Stimulated activated naive B cell treated with anti-CD40 and anti-IgM and Interleukin-4, amounts not matched to agents 10 μg/mL and 1 μg/mL and 100 μg/mL, for 72 hours (primary cell): ENCODE measurements at regions not wholly inside any gene's neighbourhood (a gene's known extent, or its start where the extent isn't known, plus 50 kb on each side); places are given as distances from the start of the nearest gene placed in this dataset.

Experiments
- ATAC-seq, 2 donors: fragments of 150-1000 bp; cut with Tn5 transposase; replicated peaks; 2 replicates each; pipeline ENCODE4 v1.10.0; 2021; ENCODE audit warnings: moderate library complexity in 1 of 2
- DNase-seq: peaks from one replicate; pipeline ENCODE4 v3.0.0; 2021
- H3K27ac Mint-ChIP-seq: one replicate; pipeline ENCODE4 v1.8.0; 2022; ENCODE audit warnings: mild to moderate bottlenecking, mixed read lengths
- H3K27me3 Mint-ChIP-seq, 2 donors: one replicate each; pipeline ENCODE4 v1.8.0; 2022; ENCODE audit warnings: mixed read lengths in 2 of 2
- H3K36me3 Mint-ChIP-seq, 2 donors: one replicate each; pipeline ENCODE4 v1.8.0; 2022; ENCODE audit warnings: mixed read lengths in 2 of 2, mild to moderate bottlenecking in 1 of 2
- H3K4me1 Mint-ChIP-seq, 2 donors: one replicate each; pipeline ENCODE4 v1.8.0; 2022; ENCODE audit warnings: mixed read lengths in 2 of 2, mild to moderate bottlenecking in 1 of 2
- H3K4me3 Mint-ChIP-seq, 2 donors: one replicate each; pipeline ENCODE4 v1.8.0; 2022; ENCODE audit warnings: mild to moderate bottlenecking in 2 of 2, mixed read lengths in 2 of 2, moderate library complexity in 1 of 2
- H3K9me3 Mint-ChIP-seq, 2 donors: one replicate each; pipeline ENCODE4 v1.8.0; 2022; ENCODE audit warnings: mixed read lengths in 2 of 2, mild to moderate bottlenecking in 1 of 2

DNA sequence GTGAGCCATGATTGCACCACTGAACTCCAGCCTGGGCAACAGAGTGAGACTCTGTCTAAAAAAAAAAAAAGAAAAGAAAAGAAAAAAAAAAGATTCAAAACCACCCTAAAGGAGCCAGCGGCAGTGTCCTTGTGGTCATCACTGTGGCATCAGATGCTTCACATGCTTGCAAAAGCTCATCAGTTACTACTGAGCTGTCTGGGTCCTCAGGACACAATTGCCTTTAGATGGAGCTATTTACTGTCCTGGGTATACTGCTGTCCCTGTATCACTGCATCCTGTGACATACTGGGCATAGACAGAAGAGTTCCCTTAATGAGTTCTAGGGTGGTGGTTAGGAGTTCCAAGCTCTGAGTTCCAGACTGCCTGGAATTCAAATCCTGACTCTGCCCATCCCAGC lies 85.8 kb downstream of the LINGO1 start:
- H3K4me3 Mint-ChIP-seq, result no peak overlapping the region
- no peak overlapping the region for H3K27ac Mint-ChIP-seq
- peaks cover 0 to 3% of the 10 kb centered on the region in 2 donors for H3K9me3 Mint-ChIP-seq
- peaks cover 0 to 3% of the 10 kb centered on the region in 2 donors for H3K36me3 Mint-ChIP-seq
- H3K4me1 Mint-ChIP-seq, result peaks cover 21 to 28% of the 10 kb centered on the region in 2 donors
- no peak for DNase-seq
- peaks cover 0 to 4% of the 10 kb centered on the region in 2 donors for H3K27me3 Mint-ChIP-seq
- no peak for ATAC-seq

DNA sequence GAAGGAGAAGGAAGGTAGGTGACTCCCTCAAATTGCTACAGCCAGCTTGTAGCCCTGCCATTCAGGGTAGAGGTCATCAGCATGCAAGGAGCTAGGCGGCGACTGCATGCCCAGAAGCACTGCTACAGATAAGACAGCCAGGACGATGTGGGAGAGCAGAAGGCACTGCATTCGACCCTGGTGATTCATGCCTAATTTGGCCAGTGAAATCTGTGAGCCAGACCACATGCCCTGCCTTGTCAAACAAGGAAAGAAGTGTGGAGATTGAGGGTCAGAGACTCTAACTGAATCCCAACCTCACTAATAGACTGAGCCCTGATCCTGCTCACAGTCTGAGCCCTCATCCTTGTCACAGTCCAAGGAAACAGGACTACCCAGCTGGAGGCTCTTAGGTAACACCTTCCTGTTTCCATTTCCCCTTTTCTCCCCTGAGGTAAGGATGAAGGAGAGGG lies 86.6 kb downstream of the LINGO1 start:
- Mint-ChIP-seq H3K9me3 (peaks cover 0 to 3% of the 10 kb centered on the region in 2 donors), H3K36me3 (peaks cover 0 to 3% of the 10 kb centered on the region in 2 donors), H3K27ac (no peak overlapping the region), H3K27me3 (peaks cover 0 to 4% of the 10 kb centered on the region in 2 donors), H3K4me1 (peaks cover 25 to 28% of the 10 kb centered on the region in 2 donors), H3K4me3 (no peak overlapping the region)
- no peak for ATAC-seq
- no peak for DNase-seq

DNA sequence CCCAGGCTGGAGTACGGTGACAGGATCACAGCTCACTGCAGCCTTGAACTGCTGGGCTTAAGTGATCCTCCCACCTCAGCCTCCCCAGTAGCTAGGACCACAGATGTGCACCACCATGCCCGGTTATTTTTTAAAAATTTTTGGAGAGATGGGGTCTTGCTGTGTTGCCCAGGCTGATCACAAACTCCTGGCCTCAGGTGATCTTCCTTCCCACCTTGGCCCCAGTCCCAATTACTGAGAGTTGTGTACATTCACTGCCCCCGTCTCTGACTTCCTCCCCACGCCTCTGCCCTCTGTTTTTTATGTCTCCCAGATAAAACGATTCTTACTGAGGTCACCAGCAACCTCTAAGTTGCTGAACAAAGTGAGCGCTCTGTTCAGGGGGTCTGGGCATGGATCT lies 87.7 kb downstream of the LINGO1 start:
- no peak for ATAC-seq
- no peak for DNase-seq
- peaks cover 0 to 3% of the 10 kb centered on the region in 2 donors for H3K9me3 Mint-ChIP-seq
- peaks cover 33 to 36% of the 10 kb centered on the region in 2 donors for H3K4me1 Mint-ChIP-seq
- H3K36me3 Mint-ChIP-seq, result peaks cover 0 to 3% of the 10 kb centered on the region in 2 donors
- peak overlapping the region; percentile 27 for H3K27ac Mint-ChIP-seq
- no peak overlapping the region for H3K4me3 Mint-ChIP-seq
- H3K27me3 Mint-ChIP-seq, result peaks cover 0 to 4% of the 10 kb centered on the region in 2 donors

DNA sequence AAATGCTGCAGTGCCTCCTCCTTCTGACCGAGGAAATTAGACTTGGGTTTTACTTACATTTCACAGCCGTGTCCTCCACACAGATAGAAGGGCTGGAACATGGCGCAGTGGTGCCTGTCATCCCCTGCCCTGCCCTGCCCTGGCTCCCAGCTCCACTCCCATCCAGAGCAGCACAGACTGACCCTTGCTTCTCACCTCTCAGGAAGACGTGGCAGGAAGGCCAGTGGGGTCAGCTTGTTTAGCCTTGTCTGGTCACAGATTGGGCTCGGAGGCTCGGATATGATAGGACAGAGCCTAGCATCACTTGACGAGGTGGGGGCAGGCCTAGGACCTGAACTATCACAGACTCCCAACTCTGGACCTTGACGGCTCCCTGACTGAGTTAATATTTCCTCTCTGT lies 88.5 kb downstream of the LINGO1 start:
- H3K9me3 Mint-ChIP-seq, result peaks cover 0 to 3% of the 10 kb centered on the region in 2 donors
- H3K4me3 Mint-ChIP-seq, result no peak overlapping the region
- DNase-seq (no peak), ATAC-seq (no peak)
- H3K4me1 Mint-ChIP-seq, result peaks cover 37 to 43% of the 10 kb centered on the region in 2 donors
- peaks cover 0 to 4% of the 10 kb centered on the region in 2 donors for H3K27me3 Mint-ChIP-seq
- H3K27ac Mint-ChIP-seq, result no peak overlapping the region
- peaks cover 0 to 3% of the 10 kb centered on the region in 2 donors for H3K36me3 Mint-ChIP-seq

DNA sequence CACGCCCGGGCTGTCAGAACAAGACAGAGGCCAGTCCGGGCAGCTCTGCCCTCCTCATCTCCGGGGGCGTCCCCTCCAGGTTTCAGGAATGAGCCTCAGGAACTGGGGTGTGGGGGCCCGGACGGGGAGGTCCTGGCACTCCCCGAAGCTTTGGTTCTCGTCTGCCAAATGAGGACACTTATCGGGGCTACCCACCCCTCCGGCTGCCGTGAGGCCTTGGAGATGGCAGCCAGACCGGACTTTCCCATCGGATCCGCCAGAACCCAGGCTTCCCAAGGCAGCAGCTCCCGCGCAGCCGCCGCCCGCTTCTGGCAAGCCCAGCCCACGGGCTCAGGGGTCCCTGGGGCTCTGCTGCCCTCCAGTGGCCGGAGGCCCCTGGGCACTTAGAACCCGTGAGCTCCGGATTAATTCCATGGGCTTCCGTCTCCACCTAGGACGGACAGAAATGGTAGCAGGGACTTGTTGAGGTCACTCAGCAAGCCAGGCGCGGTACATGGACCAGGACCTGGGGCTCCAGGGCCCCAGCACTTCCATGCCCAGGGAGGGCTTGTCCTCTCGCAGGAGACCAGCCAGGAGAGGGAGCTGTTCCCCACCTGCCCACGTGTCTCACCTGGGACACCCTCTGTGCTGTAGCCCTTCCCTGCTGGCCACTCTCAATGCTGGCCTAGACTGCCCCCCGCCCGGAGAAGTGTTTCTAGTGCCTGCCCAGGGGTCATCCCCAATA lies 89.4 kb downstream of the LINGO1 start:
- H3K27me3 Mint-ChIP-seq, result peaks cover 0 to 4% of the 10 kb centered on the region in 2 donors
- peaks cover 3% of the 10 kb centered on the region in 2 donors for H3K36me3 Mint-ChIP-seq
- peak overlapping the region; percentile 86 for H3K4me3 Mint-ChIP-seq
- peaks cover 37 to 43% of the 10 kb centered on the region in 2 donors for H3K4me1 Mint-ChIP-seq
- H3K9me3 Mint-ChIP-seq, result peaks cover 0 to 3% of the 10 kb centered on the region in 2 donors
- peak overlapping the region; percentile 87 for H3K27ac Mint-ChIP-seq
- ATAC-seq (peak; percentile 93 to 94), DNase-seq (peak; percentile 69)

DNA sequence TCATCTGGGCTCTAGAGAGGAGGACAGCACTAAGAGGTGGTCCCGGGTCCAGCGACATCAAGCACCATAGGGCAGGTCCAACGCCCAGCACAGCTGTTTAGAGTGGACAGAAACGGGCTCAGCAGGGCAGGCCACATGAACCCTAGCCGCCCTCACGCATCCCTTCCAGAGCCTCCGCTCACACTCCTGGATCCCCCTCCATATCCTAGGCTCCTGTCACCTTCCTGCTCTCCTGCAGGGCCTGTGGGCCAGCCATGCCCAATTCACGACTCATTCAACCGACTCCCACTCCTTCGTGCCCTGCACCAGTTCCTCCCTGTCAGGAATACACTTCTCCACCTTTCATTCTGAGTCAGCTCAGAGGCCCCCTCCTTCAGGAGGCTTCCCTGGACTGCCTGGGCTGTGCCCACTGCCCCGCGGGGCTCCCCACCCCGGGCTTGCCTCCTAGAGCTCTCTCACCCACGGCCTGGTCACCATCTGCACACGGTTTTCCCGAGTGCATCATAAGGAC lies 90.2 kb downstream of the LINGO1 start:
- Mint-ChIP-seq H3K27me3 (peaks cover 0 to 4% of the 10 kb centered on the region in 2 donors), H3K27ac (peak overlapping the region; percentile 87), H3K4me3 (peak overlapping the region; percentile 86), H3K36me3 (peaks cover 3% of the 10 kb centered on the region in 2 donors), H3K9me3 (peaks cover 0 to 3% of the 10 kb centered on the region in 2 donors), H3K4me1 (peaks cover 43 to 48% of the 10 kb centered on the region in 2 donors)
- no peak for DNase-seq
- ATAC-seq, result no peak

DNA sequence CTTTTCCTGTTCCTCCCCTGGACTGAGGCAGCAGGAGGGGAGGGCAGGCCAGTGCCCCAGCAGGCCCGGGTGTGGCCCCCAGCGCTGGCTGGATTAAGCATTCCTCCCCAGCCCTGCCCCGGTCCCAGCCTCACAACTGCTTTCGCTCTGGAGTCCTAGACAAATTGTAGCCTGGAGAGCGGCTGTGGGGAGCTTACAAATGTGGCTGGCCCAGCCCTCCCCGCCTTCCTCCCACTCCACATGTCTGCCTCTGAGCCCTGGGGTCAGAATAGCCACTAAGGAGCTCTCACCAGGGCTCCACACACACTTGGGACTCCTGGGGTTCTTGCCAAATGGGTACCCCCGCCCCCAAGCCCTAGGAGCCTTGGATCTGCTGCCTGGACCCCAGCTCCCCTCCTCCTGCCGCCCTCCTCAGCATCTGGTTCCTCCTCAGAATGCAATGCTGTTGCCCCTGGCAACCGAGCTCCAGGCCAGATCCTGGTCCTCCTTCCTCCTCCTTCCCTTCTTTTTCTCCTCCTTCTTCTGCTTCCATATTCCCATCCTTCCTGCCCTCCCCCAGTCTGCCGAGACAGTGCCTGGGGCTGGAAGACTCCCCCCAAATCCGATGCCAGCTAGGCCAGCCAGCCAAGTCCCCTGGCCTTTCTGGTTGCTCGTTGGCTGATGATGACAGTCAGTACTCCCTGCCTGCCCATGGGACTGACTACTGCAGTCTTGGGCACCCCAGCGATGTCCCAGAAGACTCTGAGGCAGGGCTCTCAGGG lies 91.1 kb downstream of the LINGO1 start:
- no peak for ATAC-seq
- Mint-ChIP-seq H3K36me3 (peaks cover 0 to 3% of the 10 kb centered on the region in 2 donors), H3K4me3 (no peak overlapping the region), H3K4me1 (peaks cover 53 to 57% of the 10 kb centered on the region in 2 donors), H3K27ac (peak overlapping the region; percentile 37), H3K27me3 (peaks cover 0 to 4% of the 10 kb centered on the region in 2 donors), H3K9me3 (no peaks in the 10 kb centered on the region)
- no peak for DNase-seq

DNA sequence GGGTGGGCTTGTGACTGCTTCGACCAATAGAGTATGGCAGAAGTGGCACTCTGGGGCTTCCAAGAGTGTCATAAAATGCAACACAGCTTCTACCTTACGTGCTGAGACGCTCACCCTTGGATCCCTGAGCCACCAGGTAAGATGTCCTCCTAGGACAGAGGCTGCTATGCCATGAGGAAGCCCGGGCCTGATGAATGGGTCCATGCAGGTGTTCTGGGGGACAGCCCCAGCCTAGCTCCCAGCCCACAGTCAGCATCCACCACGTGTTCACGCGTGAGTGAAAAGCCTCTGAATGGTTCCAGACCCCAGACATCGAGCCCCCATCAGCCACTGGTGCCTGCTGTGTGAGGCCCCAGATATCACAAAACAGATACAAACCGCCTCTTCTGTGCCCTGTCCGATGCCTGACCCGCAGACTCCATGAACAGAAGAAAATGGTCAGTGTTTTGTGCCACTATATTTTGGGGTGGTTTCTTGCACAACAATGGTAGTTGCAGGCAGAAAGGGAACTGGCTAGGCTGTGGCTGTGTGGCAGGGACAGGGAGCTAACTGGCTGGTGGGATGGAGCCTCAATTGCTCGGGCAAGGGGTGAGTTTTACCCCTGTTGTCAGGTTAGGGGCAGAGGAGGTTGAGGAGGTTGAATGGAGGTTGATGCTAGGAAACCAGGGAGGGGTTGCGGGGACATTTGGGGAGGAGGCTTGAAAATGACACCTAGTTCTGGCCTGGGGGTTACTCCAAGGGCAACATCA lies 92.2 kb downstream of the LINGO1 start:
- Mint-ChIP-seq H3K27me3 (peaks cover 0 to 2% of the 10 kb centered on the region in 2 donors), H3K4me1 (peaks cover 59 to 68% of the 10 kb centered on the region in 2 donors), H3K4me3 (no peak overlapping the region), H3K9me3 (no peaks in the 10 kb centered on the region), H3K27ac (peak overlapping the region; percentile 32), H3K36me3 (peaks cover 0 to 3% of the 10 kb centered on the region in 2 donors)
- ATAC-seq, result no peak
- no peak for DNase-seq

DNA sequence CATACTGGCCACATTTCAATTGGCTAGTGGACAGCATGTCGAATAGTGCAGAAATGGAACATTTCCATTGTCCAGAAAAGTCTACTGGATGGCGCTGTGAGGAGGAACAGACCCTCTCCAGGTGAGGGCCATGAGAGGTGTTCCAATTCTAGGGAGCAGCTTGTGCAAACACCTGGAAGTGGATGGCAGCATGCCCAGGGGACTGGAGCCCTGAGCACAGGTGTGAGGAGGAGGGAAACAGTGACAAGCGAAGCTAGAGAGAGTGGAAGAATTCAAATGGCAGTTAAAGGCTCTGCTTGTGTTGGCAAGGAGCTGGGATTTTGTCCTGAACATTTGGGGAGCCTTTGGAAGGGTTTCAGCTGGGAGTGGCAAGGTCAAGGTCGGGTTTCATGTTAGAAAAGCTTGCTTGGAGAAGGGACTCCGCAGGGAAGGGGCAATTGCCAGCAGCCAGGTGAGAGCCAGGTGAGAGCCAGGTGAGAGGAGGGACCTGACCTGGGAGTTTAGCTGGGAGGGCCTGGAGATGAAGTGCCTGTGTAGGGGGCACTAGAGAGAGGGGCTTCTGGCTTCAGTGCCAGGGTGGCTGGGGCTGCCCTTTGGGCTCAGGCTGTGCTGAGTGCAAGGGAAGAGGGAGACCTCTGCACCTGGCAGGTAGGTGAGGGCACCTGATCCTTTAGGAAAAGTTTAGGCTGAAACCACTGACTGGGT lies 93.8 kb downstream of the LINGO1 start:
- H3K4me3 Mint-ChIP-seq, result no peak overlapping the region
- no peak for ATAC-seq
- no peaks in the 10 kb centered on the region for H3K27me3 Mint-ChIP-seq
- no peak overlapping the region for H3K27ac Mint-ChIP-seq
- no peaks in the 10 kb centered on the region for H3K9me3 Mint-ChIP-seq
- H3K36me3 Mint-ChIP-seq, result peaks cover 0 to 3% of the 10 kb centered on the region in 2 donors
- H3K4me1 Mint-ChIP-seq, result peaks cover 61 to 73% of the 10 kb centered on the region in 2 donors
- no peak for DNase-seq

DNA sequence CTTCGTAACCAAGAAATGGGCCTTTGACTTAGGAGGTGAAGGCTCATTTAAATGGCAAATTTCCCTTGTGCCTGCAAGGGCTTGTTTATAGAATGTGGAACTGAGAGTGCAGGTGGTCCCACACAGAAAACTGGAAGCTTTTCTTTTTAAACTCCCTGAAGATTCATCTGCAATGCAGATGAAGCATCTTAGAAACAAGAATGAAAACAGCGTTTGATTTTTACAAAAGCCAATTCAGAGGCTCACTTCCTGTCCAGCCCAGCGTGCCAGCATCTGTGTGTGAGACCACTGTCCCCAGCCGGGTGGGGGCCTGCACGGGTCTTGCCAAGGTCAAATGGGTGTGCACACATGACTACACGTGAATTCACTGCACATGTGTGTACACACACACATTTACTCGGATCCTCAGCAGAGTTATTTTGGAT lies 94.7 kb downstream of the LINGO1 start:
- H3K36me3 Mint-ChIP-seq, result peaks cover 0 to 3% of the 10 kb centered on the region in 2 donors
- H3K27ac Mint-ChIP-seq, result peak overlapping the region; percentile 67
- H3K4me1 Mint-ChIP-seq, result peaks cover 58 to 64% of the 10 kb centered on the region in 2 donors
- H3K4me3 Mint-ChIP-seq, result peak overlapping the region; percentile 29 to 41
- no peaks in the 10 kb centered on the region for H3K27me3 Mint-ChIP-seq
- no peaks in the 10 kb centered on the region for H3K9me3 Mint-ChIP-seq
- peak; percentile 11 for DNase-seq
- peak; percentile 87 to 92 for ATAC-seq

DNA sequence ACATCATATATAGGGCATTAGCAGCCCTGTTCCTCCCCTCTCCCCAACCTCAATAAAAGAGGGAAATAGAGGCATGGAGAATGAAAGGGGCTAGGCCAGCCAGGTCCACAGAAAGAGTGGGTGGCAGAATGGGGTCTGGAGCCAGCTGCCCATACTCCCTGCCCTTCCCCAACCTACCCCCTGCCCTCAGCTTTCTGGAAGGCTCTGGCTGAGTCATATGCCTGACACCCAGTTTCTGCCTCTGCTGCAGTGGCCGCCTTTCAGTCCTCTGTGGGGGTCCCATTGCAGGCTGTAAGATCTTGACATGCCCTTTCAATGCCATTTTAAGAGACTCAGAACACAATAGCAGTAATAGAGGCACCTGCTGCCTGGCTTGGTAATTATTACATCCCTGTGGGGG lies 95.7 kb downstream of the LINGO1 start:
- H3K4me1 Mint-ChIP-seq, result peaks cover 52 to 57% of the 10 kb centered on the region in 2 donors
- no peaks in the 10 kb centered on the region for H3K27me3 Mint-ChIP-seq
- ATAC-seq (no peak), DNase-seq (no peak)
- no peaks in the 10 kb centered on the region for H3K9me3 Mint-ChIP-seq
- peaks cover 0 to 3% of the 10 kb centered on the region in 2 donors for H3K36me3 Mint-ChIP-seq
- peak overlapping the region in 1 of 2 donors; percentile 26 for H3K4me3 Mint-ChIP-seq
- H3K27ac Mint-ChIP-seq, result peak overlapping the region; percentile 27

DNA sequence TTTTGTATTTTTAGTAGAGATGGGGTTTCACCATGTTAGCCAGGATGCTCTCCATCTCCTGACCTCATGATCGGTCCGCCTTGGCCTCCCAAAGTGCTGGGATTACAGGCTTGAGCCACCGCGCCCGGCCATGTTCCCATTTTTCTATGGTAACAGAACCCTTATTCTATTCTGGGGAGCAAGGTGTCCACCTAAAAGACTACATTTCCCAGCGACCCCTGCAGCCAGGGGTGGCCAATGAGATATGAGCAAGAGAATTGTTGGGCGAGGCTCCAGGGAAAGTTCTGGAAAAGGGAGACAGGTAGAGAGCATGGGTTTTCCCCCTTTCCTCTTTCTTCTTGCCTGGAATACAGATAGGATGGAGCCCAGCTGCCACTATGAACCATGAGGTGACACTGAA lies 96.9 kb downstream of the LINGO1 start:
- no peak overlapping the region for H3K27ac Mint-ChIP-seq
- ATAC-seq (no peak), DNase-seq (no peak)
- peaks cover 3 to 4% of the 10 kb centered on the region in 2 donors for H3K36me3 Mint-ChIP-seq
- H3K4me1 Mint-ChIP-seq, result peaks cover 46 to 56% of the 10 kb centered on the region in 2 donors
- H3K27me3 Mint-ChIP-seq, result no peaks in the 10 kb centered on the region
- H3K4me3 Mint-ChIP-seq, result no peak overlapping the region
- H3K9me3 Mint-ChIP-seq, result no peaks in the 10 kb centered on the region
